Limb (tissue), 2 donors: ENCODE measurements at regions not wholly inside any gene's neighbourhood (a gene's known extent, or its start where the extent isn't known, plus 50 kb on each side); places are given as distances from the start of the nearest gene placed in this dataset.
"Not testable (repeated sequence)": the region's sequence is repeated elsewhere in the genome, so short reads cannot be mapped to it uniquely, and the experiment has no call there.

ENCODE experiments used
- DNase-seq, 2 donors: peaks; one replicate each; pipeline ENCODE4 v3.0.0-alpha.2; 2016; ENCODE audit errors: extremely low spot score in 2 of 2

DNA sequence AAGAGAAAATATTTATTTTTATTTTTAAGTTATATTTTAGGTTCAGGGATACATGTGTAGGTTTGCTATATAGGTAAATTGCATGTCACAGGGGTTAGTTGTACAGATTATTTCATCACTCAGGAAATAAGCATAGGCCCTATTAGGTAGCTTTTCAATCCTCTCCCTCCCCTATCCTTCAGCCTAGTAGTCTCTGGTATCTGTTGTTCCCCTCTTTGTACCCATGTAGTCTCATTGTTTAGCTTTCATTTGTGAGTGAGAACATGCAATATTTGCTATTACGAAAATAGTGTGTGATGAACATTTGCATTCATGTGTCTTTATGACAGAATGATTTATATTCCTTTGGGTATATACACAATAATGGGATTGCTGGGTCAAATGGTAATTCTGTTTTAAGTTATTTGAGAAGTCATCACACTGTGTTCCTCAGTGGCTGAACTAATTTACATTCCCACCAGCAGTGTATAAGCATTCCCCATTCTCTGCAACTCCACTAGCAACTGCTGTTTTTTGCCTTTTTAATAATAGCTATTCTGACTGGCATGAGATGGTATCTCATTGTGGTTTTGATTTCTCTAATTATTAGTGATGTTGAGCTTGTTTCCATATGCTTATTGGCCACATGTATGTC is 863.3 kb downstream of the TTLL7 start:
- DNase-seq: not testable (repeated sequence)

DNA sequence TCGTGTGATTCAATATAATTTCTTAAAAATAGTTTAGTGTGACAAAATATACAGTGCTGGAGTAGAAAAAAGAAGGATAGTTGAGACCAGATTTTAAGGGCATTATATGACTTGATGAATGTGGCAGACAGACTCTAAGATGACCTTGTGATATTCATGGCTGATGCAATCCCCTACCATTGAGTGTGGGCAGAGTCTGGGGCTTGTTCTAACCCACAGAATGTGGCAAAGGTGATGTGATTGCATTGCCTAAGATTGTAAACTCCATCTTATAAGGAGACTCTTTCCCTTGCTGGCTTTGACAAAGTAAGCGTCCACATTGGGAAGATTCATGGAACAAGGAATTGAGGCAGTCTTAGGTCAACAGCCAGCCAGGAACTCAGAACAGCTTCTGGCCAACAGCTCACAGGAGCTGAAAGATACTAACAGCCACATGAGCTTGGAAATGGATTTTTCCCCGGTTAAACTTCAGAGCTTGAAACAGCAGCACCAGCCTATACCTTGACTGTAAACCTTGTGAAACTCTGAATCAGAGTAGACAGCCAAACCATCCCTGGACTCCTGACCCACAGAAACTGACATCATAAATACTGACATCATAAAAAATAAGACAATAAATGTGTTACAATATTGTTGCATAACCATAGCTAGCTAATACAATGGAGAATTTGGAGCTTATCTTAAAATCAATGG is 864.5 kb downstream of the TTLL7 start:
- DNase-seq: not testable (repeated sequence)

DNA sequence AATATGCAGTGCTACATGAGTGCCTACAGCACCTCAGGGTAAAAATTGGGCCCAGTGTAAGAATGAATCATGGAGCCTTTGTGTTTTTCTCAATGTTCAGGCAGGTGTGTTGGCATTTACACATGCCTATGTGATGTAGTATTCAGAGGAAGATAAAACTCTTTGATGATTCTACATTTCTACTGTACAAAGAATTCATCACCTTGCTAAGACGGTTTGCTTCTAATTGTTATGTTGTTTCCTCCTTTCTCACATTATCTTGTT is 867.3 kb downstream of the TTLL7 start:
- no peak for DNase-seq

DNA sequence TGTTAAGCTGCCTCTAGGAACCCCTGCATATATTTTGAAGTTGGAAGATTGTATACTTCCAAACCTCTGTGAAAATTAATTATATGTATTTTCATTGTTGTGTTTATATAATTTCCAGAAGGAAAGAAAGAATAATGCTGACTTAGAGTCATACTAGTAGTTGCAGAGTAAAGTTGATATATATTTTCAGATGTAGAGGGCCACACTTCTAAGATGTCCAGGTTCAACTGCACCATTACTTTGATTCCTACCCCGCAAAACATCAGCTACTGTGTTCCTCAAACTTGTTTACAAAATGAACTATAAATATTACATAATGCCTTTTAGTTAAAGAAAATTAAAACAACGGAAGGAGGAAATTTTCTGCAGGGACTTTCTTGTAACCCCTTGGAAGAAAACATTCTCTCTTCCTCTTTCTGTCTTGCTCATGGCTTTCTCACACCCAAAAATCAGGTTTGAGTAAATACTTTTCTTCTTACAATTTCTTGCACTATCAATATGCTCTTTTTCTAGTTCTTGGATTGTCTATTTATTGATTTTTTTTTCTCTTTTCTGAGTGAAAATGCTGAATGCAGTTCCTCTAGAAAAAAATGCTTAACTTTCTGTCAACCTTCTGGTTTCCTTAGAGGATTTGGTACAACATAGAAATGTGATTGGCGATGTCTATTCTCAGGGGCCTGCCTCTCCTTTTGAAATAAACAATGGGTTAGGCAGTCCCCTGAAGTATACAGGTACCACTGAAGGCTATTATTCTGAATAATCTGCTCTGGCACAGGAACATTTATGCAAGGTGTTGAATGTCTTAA is 867.8 kb downstream of the TTLL7 start:
- DNase-seq: no peak

DNA sequence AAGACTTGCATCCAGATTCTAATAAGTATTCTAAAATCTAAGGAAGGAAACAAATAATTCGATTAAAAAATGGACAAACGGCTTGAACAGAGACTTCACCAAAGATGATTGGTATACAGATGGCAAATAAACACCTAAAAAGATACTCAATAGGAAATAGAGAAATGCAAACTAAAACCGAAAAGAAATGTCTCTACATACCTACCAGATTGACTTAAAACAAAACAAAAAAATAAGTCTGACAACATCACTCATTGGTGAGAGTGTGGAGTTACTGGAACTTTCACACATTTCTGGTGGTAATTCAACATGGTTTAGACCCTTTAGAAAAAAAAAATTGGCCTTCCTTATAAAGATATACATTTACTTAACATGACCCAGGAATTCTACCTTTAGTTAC is 869.8 kb downstream of the TTLL7 start:
- DNase-seq: no peak

DNA sequence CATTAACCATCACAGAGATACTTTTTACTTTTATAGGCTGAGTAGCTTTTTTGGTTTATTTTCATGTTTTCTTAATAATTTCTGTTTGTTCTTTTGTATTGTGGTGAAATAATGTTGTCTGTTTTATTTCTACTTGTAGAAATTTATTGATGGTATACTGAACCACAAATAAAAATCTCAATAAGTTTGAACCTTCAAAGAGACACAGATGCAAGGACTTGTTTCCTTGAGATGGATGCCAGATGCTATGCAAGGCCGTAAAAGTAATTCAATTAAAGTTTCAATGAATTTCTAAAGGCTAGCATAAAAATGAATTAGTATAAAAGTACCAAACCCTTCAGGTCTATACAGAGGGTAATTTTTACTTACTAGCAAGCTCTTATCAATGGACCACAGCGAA is 873.5 kb downstream of the TTLL7 start:
- DNase-seq: no peak

DNA sequence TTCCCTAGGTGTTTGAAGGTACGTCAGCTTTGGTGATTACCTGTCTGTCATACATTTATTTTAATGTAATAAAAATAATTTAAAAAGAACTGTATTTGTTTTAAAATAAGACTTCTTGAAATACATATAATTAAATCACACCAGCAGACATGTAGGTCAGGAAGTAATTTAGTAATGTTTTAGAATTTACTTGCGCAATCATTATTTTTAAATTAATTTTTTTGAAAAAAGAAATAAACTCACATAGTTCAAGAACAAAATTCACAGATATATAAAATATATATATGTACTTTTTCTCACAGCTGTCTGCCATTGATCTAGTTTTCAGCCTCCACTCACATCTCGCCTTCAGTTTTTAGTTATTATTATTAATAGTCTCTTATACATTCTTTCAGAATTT is 875.9 kb downstream of the TTLL7 start:
- DNase-seq: no peak

DNA sequence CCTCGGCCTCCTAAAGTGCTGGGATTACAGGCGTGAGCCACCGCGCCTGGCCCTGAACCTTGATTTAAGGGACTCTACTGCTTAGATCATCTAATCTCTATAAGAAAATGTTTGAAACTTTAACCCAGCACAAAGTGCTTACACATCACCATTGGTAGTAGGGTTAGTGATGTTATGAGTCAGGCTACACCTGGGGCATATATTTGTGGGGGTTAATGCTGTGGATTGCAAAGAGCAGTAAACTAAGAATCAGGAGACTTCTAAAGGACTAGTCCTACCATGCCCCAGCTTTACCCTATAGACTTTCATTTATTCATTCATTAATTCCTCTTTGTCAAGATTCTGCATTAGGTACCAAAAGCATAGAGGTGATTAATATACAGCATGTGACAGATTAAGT is 880.5 kb downstream of the TTLL7 start:
- no peak for DNase-seq

DNA sequence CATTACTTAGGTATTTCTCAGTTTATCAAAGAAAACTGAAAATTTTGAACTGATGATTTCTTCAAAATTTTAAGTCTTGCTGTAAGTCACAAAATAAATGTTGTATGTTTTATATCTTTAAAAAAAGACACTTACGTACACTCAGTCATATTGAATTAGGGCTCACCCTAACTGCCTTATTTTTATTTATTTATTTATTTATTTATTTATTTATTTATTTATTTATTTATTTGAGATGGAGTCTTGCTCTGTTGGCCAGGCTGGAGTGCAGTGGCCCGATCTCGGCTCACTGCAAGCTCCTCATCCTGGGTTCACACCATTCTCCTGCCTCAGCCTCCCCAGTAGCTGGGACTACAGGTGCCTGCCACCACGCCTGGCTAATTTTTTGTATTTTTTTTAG is 881.9 kb downstream of the TTLL7 start:
- not testable (repeated sequence) for DNase-seq

DNA sequence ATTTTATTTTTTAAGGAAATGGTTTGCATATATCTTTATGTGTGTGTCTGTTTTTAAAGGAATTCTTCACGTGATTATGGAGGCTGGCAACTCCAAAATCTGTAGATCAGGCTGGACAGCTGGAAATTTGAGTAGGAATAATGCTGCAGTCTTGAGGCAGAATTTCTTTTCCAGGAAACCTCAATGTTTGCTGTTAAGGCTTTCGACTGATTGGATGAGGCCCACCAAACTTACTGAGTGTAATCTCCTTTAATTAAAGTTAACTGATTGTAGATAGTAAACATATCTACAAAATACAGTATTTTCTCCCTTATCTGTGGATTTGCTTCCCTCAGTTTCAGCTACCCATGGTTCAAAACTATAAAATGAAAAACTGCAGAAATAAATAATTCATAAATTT is 883.1 kb downstream of the TTLL7 start:
- no peak for DNase-seq

DNA sequence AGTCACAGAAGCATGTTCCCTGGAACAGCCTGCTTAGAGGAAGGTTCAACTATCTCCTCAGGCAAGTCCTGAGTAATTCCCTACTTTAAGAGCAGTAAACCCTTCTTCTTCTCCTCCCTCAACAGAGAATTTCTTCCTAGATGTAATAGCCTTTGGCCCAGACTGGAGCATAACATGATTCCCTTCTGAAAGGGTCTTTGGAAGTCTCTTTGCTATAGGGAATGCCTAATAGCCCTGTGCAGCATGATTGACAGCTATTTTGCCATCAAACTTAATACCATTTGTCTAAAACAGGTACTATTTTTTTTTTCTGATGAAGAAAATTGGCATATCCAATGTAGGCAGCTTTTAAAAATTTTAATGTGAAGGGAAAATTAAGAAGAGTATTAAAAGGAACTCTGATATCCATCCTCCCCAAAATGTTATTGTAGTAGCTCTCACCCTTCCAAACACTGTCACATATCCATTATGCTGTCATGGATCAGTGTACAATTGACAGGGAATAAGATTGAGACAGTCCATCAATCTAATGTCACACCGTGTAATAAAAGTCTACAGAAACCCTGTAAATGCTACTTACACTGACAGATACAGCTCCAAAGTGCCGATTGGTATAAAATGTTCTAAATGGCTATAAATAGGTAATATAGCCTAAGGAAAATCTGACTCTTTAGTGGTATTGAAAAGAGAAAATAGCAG is 884.6 kb downstream of the TTLL7 start:
- DNase-seq: no peak

DNA sequence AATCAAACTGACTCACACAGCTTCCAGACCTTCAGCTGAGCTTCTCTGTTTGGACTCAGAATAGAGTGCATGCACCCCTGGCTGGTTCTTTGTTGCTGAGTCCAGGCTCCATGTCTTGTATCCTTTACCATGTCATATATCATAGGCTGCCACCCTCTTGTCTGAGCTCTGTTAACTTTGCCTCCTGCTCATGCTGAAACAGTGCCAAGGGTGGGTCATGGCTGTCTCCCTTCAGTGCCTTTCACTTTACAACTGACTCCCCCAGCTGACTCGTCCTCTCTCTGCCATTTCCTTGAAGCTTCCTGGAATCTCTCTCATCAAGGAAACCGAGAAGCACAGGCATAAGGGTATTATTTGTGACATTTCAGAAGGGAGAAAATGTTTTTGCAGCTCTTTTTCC is 885.3 kb downstream of the TTLL7 start:
- no peak for DNase-seq

DNA sequence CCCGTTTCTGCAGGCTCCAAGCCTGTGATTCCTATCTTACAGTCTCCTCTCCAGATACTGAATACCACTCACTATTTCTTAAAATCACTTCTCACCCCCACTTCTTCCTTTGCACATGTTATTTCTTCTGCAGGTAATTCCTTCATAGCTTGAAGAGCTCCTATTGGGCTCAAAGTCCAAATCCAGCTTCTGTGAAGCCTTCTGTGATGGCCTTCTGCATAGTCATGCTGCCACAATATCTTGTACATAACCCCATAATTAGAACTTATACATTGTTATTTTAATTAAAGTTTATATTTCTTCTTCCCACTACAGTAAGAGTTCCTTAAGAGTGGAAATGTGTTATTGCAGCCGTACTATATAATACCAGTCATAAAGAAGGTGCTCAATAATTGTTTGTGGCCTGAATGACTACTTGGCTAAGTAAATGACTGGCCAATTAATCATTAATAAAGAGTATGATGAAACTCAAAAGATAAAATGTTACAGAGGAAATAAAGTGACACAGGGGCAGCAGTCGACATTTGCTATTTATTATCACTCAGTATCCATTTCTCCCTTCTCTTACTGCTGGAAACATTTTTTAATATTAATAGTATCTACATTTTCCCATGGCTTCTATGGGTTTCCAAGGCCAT is 886.6 kb downstream of the TTLL7 start:
- DNase-seq: no peak

DNA sequence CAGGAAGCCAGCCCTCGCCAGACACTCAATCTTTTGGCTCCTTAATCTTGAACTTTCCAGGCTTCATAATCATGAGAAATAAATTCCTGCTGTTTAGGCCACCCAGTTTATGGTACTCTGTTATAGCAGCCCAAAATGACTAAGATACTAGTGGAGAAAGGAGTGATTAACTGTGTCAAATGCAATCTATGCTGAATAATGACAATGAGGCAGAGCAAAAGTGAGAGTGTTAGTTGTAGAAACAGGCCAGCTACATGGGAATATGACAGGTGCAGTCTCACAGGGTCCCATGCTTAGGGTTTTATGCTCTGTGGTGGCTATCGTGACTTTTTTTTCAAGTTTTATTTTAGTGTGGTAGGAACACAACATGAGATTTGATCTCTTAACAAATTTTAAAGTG is 888.8 kb downstream of the TTLL7 start:
- no peak for DNase-seq

DNA sequence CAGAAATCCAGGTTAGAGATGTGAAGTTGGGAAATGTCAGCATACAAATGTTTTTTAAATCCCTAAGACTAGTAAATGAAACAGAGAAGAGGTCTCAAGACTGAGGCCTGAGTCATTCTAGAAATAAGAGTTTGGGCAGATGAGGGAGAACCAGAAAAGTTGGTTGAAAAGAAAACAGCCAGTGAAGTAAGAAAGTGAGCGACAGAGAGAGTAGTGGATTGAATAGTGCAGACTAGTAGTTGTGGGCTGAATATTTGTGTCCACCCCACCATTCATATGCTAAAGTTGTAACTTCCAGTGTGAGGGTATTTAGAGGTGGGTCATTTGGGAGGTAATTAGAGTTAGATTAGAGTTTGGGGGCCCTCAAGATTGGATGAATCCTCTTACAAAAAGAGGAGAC is 889.2 kb downstream of the TTLL7 start:
- DNase-seq: no peak

DNA sequence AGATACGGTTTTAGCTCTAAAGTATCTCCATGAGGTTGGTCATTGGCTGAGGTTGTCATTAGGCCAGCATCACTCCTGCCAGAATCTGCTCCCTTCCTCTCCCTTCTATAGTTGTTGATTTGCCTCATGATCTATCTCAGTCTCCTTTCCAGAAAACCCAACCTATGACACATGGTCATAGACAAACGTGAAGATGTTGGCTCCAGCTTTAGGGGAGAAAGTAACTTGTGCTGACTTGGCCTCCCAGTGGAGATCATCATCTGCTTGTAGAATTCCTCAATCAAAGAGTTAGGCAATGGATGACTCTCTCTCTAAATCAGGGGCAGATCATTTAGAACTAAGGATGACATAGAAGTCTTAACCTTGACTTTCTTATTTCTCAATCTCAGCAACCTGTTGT is 894.4 kb downstream of the TTLL7 start:
- no peak for DNase-seq

DNA sequence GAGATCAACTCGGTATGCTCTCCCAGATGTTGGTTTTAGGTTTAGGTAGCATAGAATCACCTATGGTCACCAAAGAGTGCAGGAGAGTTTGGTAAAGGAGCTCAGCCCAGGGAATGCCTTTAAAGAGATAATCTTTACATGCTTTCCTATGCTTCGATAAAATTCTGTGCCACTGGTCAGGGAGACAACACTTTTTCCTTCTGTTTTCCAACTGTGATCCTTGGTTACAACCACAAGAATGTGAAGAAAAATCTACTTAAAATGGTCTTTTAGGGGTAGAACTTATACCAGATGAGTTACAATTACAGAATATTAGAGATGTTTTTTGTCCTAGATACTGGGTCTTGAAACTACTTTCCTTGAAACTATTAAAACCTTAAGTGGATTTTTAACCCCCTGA is 895.6 kb downstream of the TTLL7 start:
- DNase-seq: no peak

DNA sequence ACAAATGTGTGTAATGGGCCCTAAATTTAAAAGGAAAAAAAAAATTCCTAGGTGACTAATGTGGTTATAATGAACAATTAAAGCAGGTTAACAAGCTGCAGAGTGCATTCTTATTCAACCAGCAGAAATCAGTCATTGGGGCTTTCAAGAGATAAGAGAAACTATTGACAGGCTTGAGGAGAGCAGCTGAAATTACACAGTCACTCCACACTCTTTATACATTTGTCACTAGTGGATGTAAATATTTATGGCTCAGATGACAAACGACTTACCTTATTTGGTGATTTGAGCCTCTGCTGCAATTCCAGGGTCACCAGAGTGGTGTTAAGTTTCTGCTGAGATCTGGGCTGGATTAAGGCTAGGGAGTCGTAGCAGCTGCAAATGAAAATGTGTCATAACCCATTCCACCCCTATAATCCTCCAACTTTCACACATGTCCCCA is 896.3 kb downstream of the TTLL7 start:
- peak; percentile 33 to 75 for DNase-seq

DNA sequence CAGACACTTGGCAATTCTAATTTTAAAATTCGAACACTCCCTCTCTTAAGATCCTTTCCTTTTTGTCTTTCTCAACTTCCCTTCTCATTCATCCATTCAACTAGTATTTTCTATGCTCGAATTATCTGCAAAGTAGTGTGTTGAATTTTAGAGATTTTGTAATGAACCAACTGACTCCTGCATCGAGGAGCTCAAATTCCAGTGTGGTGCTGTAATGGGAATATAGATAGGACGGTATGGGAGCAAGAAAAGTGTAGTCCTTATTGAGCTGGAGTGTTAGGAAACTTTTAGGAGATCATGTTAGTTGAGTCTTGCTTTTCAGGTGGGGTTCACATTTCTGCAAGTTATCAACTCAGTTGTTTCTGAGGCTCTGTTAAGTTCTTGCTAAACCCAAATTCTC is 897.5 kb downstream of the TTLL7 start:
- no peak for DNase-seq

DNA sequence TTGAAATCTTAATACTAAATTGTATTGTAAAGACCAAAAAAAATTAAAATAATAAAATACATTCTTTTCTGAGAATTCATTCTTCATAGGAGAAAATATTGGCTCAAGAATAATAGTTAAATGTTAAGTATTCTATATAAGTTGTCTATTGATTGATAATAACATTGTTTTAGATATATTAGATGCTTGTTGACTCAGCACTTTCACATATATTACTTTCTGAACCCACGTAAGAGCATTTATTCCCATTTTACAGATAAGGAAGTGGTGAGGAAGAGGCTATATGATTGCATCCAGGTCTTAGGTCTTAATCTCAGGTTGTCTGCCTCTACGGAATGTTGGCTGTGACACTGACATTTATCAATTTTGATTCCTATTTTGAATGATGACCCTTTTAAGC is 898.8 kb downstream of the TTLL7 start:
- no peak for DNase-seq

DNA sequence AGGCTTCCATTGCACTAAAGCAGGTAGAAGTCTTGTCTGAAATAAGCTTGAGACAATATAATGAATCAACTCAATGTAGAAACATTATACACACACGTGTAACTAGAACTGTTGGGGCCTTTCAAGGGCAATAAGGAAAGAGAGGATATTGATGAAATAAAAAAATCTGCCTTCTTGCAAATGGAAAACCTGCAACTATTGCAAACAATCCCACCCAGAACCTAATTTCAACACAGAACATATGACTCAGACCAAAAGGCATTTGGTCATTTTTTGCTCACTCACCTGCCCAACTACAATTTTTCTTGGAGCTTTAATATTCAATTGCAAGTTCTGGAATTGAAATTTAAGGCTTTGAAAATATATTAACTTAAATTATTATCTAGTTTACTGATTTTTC is 900.1 kb downstream of the TTLL7 start:
- DNase-seq: no peak

DNA sequence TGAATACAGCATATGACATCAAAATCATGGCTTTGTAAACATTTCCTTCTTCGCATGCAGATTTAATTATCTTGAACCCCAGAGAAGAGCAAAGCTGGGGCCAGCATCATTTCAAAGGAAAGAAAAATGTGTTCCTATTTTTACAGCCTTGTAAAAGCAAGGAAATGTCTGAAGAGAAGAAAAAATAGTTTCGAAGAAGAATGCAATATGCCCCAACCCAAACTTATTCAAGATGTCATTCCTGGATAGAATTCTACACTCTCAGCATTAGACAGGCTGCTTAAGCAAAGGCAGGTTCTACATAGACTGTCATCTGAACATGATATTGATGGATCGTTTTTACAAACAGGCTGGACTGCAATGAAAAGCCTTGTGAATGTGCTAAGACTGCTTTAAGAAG is 900.8 kb downstream of the TTLL7 start:
- DNase-seq: peak in 1 of 2 donors; percentile 73
